NCI-H2196 treated with DMSO at 0.1 percent for 48 hours (cell line): ENCODE measurements at regions not wholly inside any gene's neighbourhood (a gene's known extent, or its start where the extent isn't known, plus 50 kb on each side); places are given as distances from the start of the nearest gene placed in this dataset.

Experiments used
- DNase-seq: peaks from one replicate; lab custom pipeline; 2025; ENCODE audit not compliant: unreplicated experiment; lab: John Stamatoyannopoulos, UW

- DNase-seq = no peak
These were observed 551.1 kb downstream of the PSAT1 start for GRCh38 chr9:78848061-78848460.

- no peak for DNase-seq
These were observed 559.2 kb downstream of the PSAT1 start for GRCh38 chr9:78856144-78856543.

- no peak for DNase-seq
These were observed 559.9 kb downstream of the PSAT1 start for GRCh38 chr9:78856781-78857180.

GRCh38 chr9:78857373-78858225, 560.7 kb downstream of the PSAT1 start:
- DNase-seq = no peak

- no peak for DNase-seq
These were observed 561.3 kb downstream of the PSAT1 start for GRCh38 chr9:78858266-78858665.

GRCh38 chr9:78860801-78861475, 564.0 kb downstream of the PSAT1 start:
- DNase-seq = no peak

GRCh38 chr9:78863531-78863930, 566.6 kb downstream of the PSAT1 start:
- no peak for DNase-seq

- DNase-seq = no peak
These were observed 568.8 kb downstream of the PSAT1 start for GRCh38 chr9:78865737-78866136.

GRCh38 chr9:78866207-78867132, 569.5 kb downstream of the PSAT1 start:
- no peak for DNase-seq

- DNase-seq = no peak
These were observed 574.1 kb downstream of the PSAT1 start for GRCh38 chr9:78871086-78871451.

- DNase-seq = no peak
These were observed 574.8 kb downstream of the PSAT1 start for GRCh38 chr9:78871452-78872331.

GRCh38 chr9:78874061-78874460, 577.1 kb downstream of the PSAT1 start:
- no peak for DNase-seq

- DNase-seq = no peak
These were observed 582.6 kb downstream of the PSAT1 start for GRCh38 chr9:78879324-78880100.

GRCh38 chr9:78881295-78881694, 584.4 kb downstream of the PSAT1 start:
- DNase-seq = no peak

GRCh38 chr9:78882481-78882880, 585.6 kb downstream of the PSAT1 start:
- no peak for DNase-seq

GRCh38 chr9:78884611-78885150, 587.8 kb downstream of the PSAT1 start:
- no peak for DNase-seq

- no peak for DNase-seq
These were observed 595.3 kb downstream of the PSAT1 start for GRCh38 chr9:78892182-78892581.

- no peak for DNase-seq
These were observed 595.8 kb downstream of the PSAT1 start for GRCh38 chr9:78892769-78893168.

GRCh38 chr9:78893774-78894401, 597.0 kb downstream of the PSAT1 start:
- DNase-seq = no peak
